ENCODE measurements at regions not wholly inside any gene's neighbourhood (a gene's known extent, or its start where the extent isn't known, plus 50 kb on each side); places are given as distances from the start of the nearest gene placed in this dataset.

GRCh38 chr1:98331718-98332311 lies 329.7 kb upstream of the SNX7 start:
- TF ChIP-seq POLR2A (IDR thresholded peaks at IDR 0.05), result no peak
- TF ChIP-seq EP300 (IDR thresholded peaks at IDR 0.05), result no peak
